ENCODE measurements at regions not wholly inside any gene's neighbourhood (a gene's known extent, or its start where the extent isn't known, plus 50 kb on each side); places are given as distances from the start of the nearest gene placed in this dataset.

GRCh38 chr4:14294611-14295010, 667.1 kb upstream of the BOD1L1 start:
- Mint-ChIP-seq H3K4me3 (no peak overlapping the region), H3K9me3 (no peaks in the 10 kb centered on the region), H3K4me1 (no peaks in the 10 kb centered on the region), H3K36me3 (ENCODE audit: low read depth) (no peaks in the 10 kb centered on the region), H3K27ac (no peak overlapping the region), H3K27me3 (no peaks in the 10 kb centered on the region)
- POLR2A ChIA-PET, result no interaction called here
- DNase-seq (no peak), ATAC-seq (ENCODE audit: low read depth) (no peak)
- intact Hi-C loops (cut with micrococcal nuclease), result no loop called here
- CTCF ChIA-PET, result no interaction called here
- no peak for TF ChIP-seq CTCF (IDR thresholded peaks at IDR 0.05)

GRCh38 chr4:14299166-14299565, 671.6 kb upstream of the BOD1L1 start:
- CTCF ChIA-PET, result no interaction called here
- Mint-ChIP-seq H3K36me3 (ENCODE audit: low read depth) (no peaks in the 10 kb centered on the region), H3K9me3 (peaks cover 2% of the 10 kb centered on the region), H3K4me1 (no peaks in the 10 kb centered on the region), H3K27me3 (no peaks in the 10 kb centered on the region), H3K27ac (no peak overlapping the region), H3K4me3 (no peak overlapping the region)
- TF ChIP-seq CTCF (IDR thresholded peaks at IDR 0.05), result no peak
- POLR2A ChIA-PET, result no interaction called here
- intact Hi-C loops (cut with micrococcal nuclease), result no loop called here
- DNase-seq (no peak), ATAC-seq (ENCODE audit: low read depth) (no peak)

GRCh38 chr4:14302021-14302420, 674.5 kb upstream of the BOD1L1 start:
- CTCF ChIA-PET, result no interaction called here
- Mint-ChIP-seq H3K27me3 (no peaks in the 10 kb centered on the region), H3K9me3 (peaks cover 2% of the 10 kb centered on the region), H3K36me3 (ENCODE audit: low read depth) (no peaks in the 10 kb centered on the region), H3K27ac (no peak overlapping the region), H3K4me3 (no peak overlapping the region), H3K4me1 (peaks cover 11% of the 10 kb centered on the region)
- DNase-seq (no peak), ATAC-seq (ENCODE audit: low read depth) (no peak)
- intact Hi-C loops (cut with micrococcal nuclease), result loop anchor here (10.0 kb wide), 1 partner anchor 703 kb away; the partner anchor contains the start of gene CPEB2
- no peak for TF ChIP-seq CTCF (IDR thresholded peaks at IDR 0.05)
- POLR2A ChIA-PET, result no interaction called here

- no peak for DNase-seq
- POLR2A ChIA-PET, result no interaction called here
- CTCF ChIA-PET, result no interaction called here
- no peaks in the 10 kb centered on the region for H3K27me3 Mint-ChIP-seq
- TF ChIP-seq CTCF (IDR thresholded peaks at IDR 0.05), result no peak
- H3K36me3 Mint-ChIP-seq (ENCODE audit: low read depth), result no peaks in the 10 kb centered on the region
- H3K9me3 Mint-ChIP-seq, result peaks cover 2% of the 10 kb centered on the region
- intact Hi-C loops (cut with micrococcal nuclease), result loop anchor here (10.0 kb wide), 1 partner anchor 701 kb away; the partner anchor contains the start of gene CPEB2
- no peak overlapping the region for H3K27ac Mint-ChIP-seq
- no peak overlapping the region for H3K4me3 Mint-ChIP-seq
- ATAC-seq (ENCODE audit: low read depth), result no peak
- H3K4me1 Mint-ChIP-seq, result peaks cover 11% of the 10 kb centered on the region
Observed at GRCh38 chr4:14303856-14304255, 676.3 kb upstream of the BOD1L1 start.

- CTCF ChIA-PET, result no interaction called here
- no peaks in the 10 kb centered on the region for H3K9me3 Mint-ChIP-seq
Observed at GRCh38 chr4:14308229-14308651, 680.7 kb upstream of the BOD1L1 start.

More at GRCh38 chr4:14308229-14308651, 680.7 kb upstream of the BOD1L1 start:
- no peak for TF ChIP-seq CTCF (IDR thresholded peaks at IDR 0.05)
- Mint-ChIP-seq H3K27me3 (no peaks in the 10 kb centered on the region), H3K4me1 (peaks cover 26% of the 10 kb centered on the region), H3K36me3 (ENCODE audit: low read depth) (no peaks in the 10 kb centered on the region), H3K4me3 (no peak overlapping the region), H3K27ac (no peak overlapping the region)
- DNase-seq, result no peak
- POLR2A ChIA-PET, result no interaction called here
- no peak for ATAC-seq (ENCODE audit: low read depth)
- intact Hi-C loops (cut with micrococcal nuclease), result loop anchor here (10.0 kb wide), 1 partner anchor 697 kb away; the partner anchor contains the start of gene CPEB2

Data from activated B cell treated with CpG ODN at 0.5 μM for 24 hours (primary cell).